ENCODE measurements at regions not wholly inside any gene's neighbourhood (a gene's known extent, or its start where the extent isn't known, plus 50 kb on each side); places are given as distances from the start of the nearest gene placed in this dataset.

GRCh38 chr9:8074713-8075286, 275.2 kb upstream of the DMAC1 start:
- no peak for DNase-seq

GRCh38 chr9:8071445-8071798, 271.8 kb upstream of the DMAC1 start:
- DNase-seq, result no peak

DNA sequence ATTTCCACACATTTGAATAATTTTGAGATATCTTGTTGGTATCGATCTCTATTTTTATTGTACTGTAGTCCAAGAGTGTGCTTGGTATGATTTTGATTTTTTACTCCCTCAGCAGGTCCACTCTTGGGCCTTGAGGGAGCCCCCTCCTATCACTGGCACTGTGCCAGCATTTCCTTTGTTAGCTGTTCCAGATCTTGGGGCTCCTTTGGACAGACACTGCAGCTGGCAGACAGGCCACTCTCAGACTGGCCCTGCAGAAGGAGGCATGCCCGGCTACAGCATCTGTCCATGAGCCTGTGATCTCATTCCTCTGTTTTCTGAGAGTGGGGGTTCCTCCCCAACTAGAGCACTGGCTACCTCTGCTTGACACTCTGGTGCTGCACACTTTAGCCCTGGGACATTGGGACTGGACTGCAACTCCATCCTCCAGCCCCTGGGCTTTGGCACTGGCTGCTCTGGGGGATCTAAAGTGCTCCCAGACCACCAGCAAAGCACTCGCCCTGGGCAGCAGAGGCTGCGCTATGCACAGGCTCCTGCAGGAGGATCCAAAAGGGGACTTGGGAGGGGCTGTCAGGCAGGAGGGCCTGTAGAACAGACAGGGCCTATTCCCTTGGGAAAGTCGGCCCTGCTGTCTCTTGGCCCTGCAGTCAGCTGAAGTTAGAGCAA, 271.3 kb upstream of the DMAC1 start:
- no peak for DNase-seq

GRCh38 chr9:8062459-8062858, 262.9 kb upstream of the DMAC1 start:
- no peak for DNase-seq

DNA sequence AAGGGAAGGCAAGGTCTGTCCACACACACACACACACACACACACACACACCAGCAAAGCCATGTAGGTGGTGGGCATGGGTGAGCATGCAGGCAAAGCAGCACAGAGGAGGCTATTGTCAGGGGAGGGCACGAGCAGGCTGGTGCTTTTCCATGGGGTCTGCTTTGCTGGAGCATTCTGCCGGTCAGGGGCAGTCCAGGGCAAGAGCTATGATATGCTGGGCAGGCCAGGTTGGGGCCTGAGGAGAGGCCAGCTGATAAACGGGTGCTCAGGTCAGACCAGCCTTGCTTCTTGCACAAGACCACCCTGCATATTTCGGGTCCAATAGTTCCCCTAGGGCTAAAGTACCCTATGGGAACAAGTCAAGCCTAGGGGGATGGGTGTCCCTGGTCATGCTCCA, 253.9 kb upstream of the DMAC1 start:
- no peak for DNase-seq

DNA sequence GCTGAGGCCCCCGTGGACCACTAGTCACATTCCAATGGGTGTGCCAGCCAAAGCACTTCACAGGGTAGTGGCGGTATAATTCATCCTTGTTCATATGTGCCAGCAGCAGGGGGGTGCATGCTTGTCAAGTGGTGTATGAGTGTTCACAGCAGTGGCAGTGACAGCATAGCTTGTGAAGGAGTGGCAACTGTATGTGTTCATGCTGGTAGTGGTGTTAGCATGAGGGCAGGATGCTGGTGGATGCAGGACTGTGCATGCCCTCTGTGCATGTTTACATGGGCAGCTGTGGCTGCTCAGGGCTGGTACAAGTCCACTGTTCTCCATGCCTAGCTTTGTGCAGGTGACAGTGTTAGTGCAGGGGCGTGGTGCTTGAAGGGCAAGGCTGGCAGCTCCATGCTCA, 253.4 kb upstream of the DMAC1 start:
- DNase-seq, result no peak

- no peak for DNase-seq
These were observed 238.2 kb upstream of the DMAC1 start for GRCh38 chr9:8037745-8038144.

GRCh38 chr9:8036914-8037524, 237.4 kb upstream of the DMAC1 start:
- DNase-seq, result no peak

GRCh38 chr9:8033794-8034193, 234.2 kb upstream of the DMAC1 start:
- no peak for DNase-seq

DNA sequence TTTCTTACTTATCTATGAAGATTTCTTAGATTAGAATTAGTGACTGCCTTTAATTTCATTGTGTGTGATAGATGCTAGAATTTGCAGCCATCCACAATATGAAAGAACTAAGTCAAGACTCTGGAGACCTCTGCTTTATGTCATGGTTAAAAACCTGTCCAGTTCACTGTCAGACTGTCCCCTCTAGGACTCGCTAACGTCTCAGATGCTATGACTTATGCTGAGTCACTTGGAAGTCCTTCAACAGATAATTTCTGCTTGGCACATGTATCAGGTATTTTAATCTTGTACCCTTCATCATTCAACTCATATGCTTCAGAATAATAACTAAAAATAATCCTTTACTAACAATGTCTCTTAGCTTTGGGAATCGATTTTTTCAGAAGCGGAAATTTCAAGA, 230.5 kb upstream of the DMAC1 start:
- no peak for DNase-seq

- DNase-seq, result no peak
These were observed 227.8 kb upstream of the DMAC1 start for GRCh38 chr9:8027351-8027750.

DNA sequence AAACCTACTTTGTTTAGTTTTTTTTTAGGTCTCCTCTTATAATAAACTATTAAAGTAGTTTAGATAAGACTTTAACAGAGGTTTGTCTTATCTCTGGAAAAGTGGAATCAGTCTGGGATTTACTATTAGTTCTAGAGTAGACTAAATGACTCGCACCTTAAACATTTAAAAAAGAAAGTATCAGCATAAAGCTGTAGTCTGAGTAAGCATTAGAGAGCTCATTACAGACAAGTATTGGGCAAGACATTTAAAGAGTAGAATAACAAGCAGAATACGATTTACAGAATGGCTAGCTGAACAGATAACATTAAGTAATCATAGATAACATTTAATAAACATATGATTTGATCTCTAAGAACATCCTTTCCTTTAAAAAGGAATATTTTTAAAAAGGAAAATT, 226.0 kb upstream of the DMAC1 start:
- no peak for DNase-seq

DNA sequence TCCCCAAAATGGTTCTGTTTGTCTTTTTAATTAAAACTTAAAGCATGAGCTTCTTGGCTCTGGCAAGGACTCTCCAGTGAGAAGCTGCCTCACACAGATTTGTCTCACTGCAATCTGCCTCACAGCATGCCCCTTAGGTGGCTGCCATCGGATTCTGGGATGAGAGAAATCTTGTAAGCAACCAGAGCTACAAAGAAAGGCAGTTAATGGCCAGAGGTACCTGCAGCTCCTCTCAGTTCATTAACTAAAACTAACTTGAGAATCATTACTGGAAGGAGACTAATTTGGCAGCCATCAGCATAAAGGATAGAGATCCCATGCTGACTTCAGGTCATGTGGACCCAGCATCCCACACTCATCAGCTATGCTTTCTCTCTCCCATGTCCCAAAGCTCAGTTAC, 220.6 kb upstream of the DMAC1 start:
- no peak for DNase-seq

- DNase-seq, result no peak
These were observed 220.1 kb upstream of the DMAC1 start for GRCh38 chr9:8019636-8020035.

GRCh38 chr9:8014997-8015682, 215.6 kb upstream of the DMAC1 start:
- peak; percentile 8 for DNase-seq

DNA sequence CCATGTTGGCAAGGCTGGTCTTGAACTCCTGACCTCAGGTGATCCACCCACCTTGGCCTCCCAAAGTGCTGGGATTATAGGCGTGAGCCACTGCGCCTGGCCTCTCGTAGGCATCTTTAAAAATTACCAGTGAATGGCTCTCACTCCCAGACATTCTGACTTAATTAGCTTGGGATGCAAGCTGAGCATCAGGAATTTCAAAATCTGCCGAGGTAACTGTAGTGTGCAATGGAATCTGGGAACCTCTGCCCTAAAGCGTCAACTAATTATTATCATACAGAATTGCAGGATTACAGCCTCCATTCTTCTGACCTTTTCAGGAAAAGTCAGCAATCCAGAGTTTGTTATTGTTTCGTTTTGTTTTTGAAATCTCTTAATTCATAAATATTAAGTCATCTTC, 213.4 kb upstream of the DMAC1 start:
- no peak for DNase-seq

DNA sequence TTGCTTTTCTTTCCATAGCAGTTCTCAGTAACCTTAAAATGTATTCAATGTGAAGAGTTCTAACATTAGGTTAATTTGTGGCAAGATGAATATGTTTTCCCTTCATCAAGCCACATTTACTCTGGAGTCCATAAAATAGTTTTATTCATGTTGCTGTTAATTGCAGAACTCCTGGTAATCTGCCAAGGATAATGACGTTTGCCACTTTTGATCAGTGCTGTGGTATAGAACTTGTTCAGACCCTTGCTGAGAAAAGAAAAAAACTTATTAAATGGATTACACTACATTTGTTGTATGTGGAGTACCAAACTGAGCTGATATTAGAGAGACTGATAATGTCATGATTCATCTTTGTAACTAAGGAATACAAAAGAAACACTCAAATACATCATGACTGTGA, 212.4 kb upstream of the DMAC1 start:
- DNase-seq, result no peak

DNA sequence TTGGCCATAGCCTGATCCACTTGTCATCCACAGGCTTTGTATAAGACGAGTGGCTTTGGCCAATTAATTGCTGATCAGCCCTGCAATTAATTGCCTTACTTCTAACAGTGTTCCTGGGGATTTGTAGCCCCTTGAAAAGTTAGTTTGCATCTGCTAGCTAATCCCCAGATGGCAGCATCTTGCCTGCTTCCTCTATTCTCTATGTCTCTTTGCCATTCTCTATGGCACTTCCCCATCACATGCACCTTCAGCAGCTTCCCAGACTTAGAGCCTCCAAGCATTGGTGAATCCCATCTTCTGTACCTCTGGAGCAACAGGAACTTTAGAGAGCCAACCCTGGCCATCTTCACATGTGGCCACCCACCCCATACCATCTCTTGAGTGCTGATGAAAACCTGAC, 197.0 kb upstream of the DMAC1 start:
- no peak for DNase-seq

- no peak for DNase-seq
These were observed 189.2 kb upstream of the DMAC1 start for GRCh38 chr9:7988644-7989280.

GRCh38 chr9:7984692-7985091, 185.1 kb upstream of the DMAC1 start:
- no peak for DNase-seq

- DNase-seq, result no peak
These were observed 184.6 kb upstream of the DMAC1 start for GRCh38 chr9:7984203-7984602.

GRCh38 chr9:7983490-7983889, 183.9 kb upstream of the DMAC1 start:
- no peak for DNase-seq

DNA sequence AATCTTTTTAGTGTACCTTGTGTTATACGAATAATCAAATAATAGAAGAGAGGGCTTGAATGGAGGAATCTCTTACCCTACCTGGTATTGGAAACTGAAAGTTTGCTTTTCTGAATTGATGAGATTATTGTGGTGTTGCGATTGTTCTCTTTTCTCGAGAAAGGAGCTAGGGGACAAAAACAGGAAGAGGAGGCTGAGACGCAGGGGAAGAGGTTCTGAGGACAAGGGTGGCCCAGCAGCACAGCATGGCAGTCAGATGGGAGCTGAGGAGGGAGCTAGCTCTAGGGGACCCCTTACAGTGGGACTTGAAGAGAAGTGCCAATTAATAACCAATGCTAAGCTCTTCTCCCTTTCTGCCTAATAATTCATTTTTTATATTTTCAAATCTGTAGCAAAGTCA, 183.3 kb upstream of the DMAC1 start:
- DNase-seq, result no peak
